Stimulated activated CD4-positive, alpha-beta T cell treated with anti-CD3 and anti-CD28 coated beads, Interleukin-1b, Interleukin-23, amount 100 ng/mL, for 1 hour (primary cell): ENCODE measurements at regions not wholly inside any gene's neighbourhood (a gene's known extent, or its start where the extent isn't known, plus 50 kb on each side); places are given as distances from the start of the nearest gene placed in this dataset.
"Not testable (repeated sequence)": the region's sequence is repeated elsewhere in the genome, so short reads cannot be mapped to it uniquely, and the experiment has no call there.

Experiments
- DNase-seq, 2 donors: peaks; one replicate each; pipeline ENCODE4 v3.0.0-alpha.2; 2020; ENCODE audit warnings: low read depth in 2 of 2

DNA sequence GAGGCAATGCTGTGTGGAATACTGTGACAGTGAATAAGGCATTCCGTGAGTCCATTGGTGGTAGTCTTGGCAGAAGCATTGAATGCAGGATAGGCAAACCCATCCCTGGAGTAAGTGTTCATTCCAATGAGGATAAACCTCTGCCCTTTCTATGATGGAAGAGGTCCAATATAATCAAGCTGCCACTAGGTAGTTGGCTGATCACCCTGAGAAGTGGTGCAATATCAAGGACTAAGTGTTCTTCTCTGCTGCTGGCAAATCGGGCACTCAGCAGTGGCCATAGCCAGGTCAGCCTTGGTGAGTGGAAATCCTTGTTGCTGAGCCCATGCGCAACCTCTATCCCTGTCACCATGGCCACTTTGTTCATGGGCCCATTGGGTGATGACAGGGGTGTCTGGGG lies 70.1 kb downstream of the FBXO4 start:
- DNase-seq = no peak

DNA sequence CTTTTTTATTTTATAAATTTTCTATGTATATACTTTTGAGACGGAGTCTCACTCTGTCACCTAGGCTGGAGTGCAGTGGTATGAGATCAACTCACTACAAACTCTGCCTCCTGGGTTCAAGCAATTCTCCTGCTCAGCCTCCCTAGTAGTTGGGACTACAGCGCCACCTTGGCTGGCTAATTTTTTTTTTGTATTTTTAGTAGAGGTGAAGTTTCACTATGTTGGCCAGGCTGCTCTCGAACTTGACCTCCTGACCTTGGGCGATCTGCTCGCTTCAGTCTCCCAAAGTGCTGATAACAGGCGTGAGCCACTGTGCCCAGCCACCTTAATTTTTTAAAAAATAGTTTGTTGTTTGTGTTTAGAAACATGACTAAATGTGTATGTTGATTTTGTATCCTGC lies 76.6 kb downstream of the FBXO4 start:
- DNase-seq = no peak

DNA sequence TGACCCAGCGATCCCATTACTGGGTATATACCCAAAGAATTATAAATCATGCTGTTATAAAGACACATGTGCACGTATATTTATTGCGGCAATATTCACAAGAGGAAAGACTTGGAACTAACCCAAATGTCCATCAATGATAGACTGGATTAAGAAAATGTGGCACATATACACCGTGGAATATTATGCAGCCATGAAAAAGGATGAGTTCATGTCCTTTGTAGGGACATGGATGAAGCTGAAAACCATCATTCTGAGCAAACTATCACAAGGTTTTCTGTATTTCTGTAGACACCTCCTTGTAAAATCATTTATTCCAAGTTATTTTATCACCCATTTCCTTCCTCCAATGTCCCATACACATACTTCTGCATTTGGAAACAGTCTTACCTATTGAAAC lies 78.8 kb downstream of the FBXO4 start:
- not testable (repeated sequence) for DNase-seq

DNA sequence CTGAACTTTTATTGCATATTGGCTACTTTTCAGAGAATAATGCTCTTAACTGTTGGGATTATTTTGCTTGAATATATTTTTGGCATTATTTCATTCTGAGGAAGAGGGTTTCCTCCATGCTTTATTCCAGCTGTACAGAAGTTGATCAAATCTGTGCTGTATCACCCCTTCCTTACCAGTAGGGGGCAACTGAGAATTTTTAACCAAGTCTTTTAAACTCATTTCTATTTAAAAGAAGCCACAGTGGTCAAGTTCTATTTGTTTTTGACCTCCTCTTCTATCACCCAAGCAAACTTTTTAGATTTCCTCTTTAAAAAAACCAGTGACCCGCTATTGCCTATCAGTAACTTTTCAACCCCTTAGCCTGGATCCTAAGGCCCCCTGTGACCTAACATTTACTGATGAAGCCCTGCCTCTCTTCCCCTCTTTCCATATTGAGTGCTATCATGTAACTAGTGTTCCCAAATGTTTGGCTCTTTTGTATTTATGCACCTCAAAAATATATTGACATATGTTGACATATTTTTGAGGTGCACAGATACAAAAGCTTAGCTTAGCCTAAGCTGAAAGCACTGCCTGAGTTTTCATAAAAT lies 80.6 kb downstream of the FBXO4 start:
- no peak for DNase-seq

DNA sequence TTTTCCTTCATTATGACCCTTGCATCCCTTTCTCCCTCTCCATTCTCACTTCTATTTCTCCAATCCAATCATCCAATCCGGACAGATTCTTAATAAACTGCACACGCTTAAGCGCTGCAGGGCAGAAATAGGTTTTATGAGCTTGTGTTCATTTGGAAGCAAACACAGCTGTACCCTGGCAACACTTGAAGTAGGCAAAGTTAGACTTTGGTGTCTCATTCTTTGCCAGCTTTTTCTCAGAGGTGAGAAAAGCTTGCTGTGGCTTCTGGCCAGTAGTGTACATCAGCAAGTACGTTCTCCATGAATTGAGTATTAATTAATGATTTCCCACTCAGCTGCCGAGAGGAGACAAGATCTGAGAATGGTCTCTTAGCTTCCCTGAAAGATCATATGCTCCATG lies 88.5 kb downstream of the FBXO4 start:
- DNase-seq = no peak

DNA sequence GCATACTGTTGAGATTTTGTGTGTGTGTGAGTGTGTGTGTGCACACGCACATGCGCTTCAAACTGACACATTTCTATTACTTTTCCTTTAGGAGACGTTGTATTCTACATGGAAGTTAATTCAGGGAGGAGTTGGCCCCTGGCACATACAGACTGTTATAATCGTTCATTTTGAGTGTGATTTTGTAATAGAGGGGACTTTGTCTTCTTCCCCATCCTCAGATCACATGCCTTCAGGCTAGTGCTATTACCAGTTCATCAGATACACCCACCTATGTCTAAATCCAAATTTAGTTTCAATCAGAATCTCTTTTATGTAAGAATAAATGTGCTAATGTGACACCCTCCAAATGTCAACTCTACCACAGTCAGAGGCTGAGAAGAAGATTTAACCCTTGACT lies 90.2 kb downstream of the FBXO4 start:
- DNase-seq = no peak

DNA sequence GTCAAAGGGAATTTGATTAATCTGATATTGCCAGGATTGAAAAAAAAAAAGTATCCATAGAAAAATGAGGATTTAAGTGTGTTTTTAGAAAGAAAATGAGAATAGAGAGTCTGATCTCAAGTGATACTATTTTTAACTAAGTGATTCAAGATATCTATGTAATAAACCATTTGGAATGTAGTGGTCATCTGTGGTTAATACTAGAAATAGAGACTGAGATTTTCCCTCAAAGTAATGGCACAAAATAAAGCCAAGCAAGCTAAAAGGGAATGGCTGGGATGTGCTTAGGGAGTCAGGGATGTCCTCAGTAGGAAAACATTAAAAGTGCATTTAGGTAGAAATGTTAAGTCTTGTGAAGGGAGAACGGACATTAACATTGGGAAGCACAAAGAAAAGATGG lies 90.6 kb downstream of the FBXO4 start:
- no peak for DNase-seq

DNA sequence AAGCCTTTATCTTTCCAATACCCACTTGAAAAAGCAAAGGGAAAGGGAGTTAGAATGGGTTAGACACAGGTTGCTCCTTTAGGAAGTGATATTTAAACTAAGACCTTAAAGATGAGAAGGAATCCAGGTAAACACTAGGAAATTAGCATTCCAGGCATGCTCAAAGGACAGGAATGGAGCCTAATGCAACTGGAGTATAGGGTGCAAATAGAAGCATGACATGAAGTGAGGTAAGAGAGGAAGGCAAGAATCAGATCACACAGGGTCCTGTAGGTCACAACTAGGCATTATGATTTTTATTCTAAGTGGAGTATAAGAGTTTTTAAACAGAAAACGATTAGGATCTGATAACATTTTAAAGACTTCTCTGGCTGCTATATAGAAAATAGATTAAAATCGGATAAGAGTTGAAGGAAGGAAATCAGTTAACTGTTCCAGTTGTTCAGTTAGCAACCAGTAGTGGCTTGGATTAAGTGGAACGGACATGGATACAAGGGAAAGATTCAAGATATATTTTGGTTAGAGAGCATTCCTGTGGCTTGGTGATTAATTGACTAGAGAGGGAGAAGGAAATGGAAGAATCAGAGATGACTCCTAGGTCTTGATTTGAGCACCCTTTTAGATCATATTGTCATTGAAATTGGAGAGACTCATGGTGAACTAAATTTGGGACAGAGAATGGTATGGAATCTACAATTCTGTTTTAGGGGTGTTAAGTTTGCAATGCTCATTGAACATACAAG lies 95.9 kb downstream of the FBXO4 start:
- DNase-seq = no peak

DNA sequence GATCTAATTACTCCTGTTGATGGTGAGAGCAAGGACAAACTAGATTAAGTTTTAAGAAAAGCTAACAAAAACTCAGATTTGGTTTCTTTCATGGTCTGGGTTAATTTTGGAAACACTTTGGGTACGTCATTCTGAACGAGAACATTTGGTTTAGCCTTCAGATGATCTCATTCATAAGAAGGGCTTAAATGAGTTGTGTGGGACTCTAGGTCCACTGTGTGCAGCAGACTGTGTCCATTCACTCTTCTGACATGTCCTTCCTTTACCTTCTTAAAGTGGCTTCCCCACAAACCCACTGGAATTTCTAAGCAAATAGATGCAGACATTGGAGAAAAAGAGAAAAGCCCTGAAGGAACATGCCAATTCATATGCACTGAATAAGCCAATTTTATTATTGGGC lies 96.8 kb downstream of the FBXO4 start:
- DNase-seq = no peak

DNA sequence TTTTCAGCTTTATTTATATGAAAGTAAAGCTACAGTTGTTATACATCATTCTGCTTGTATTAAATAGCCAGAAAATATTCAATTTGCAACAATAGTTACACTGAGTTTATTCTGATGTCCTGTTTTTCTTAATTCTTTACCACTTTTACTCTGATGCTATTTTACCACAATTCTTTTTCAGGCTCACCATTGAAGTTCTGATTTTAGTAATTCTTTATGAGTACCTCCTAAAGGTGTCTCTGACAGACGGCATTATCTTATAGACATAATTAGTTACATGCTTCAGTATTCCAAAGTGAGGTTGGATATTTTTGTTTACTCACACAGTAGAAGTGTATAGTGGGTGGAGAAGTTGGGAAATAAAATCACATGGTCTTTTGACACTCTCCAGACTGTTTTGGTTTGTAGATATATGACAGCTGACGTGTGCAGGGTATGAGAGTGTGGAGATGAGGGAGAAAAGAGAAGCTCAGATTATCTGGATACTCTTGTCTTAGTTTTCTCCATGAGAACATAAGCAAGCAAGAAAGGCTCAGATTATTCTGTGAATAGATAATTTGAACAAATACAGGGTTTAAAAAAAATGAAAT lies 97.4 kb downstream of the FBXO4 start:
- DNase-seq = no peak

DNA sequence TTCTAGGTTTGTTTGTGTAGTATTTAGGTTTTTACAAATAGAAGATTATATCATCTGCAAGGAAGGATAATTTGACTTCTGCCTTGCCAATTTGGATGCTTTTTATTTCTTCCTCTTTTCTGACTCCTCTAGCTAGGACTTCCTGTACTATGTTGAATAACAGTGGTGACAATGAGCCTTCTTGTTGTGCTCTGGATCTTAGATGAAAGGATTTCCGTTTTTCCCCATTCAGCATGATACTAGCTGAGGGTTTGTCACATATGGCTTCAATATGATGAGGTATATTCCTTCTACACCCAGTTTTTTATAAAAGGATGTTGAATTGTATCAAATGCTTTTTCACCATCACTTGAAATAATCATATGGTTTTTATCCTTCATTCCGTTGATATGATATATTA lies 101.4 kb downstream of the FBXO4 start:
- DNase-seq = no peak

DNA sequence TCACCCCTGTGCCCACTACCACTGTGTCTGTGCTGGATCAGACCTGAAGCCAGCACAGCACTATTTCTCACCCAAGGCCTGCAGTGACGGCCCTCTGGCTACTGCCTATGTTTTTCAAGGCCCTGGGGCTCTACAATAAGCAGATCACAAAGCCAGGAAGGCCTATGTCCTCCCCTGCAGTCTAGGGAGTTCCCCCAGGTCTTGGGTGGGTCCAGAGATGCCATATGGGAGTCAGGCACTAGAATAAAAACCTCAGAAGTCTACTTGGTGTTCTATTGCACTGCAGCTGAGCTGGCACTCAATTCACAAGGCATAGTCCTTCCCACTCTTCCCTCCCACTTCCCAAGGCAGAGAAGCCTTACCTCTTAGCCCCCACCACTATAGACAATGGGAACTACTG lies 107.1 kb downstream of the FBXO4 start:
- DNase-seq = no peak

DNA sequence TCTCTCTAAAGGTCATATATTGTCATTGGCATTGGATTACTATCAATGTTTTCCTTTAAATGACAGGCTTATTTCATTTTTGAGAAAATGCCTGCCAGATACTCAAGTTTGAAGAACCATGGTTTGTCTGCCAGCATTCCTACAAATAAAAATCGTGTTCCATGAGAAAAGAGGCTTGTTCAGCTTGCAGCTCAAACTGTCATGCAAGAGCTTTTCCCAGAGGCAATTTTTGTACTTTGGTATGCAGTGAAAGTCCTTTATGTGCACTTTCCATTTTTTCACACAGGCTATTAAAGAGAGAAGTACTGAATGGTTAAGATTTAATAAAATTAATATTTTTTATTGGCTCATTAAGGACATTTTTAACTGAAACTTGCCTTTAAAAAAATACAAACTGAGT lies 110.4 kb downstream of the FBXO4 start:
- DNase-seq = no peak

DNA sequence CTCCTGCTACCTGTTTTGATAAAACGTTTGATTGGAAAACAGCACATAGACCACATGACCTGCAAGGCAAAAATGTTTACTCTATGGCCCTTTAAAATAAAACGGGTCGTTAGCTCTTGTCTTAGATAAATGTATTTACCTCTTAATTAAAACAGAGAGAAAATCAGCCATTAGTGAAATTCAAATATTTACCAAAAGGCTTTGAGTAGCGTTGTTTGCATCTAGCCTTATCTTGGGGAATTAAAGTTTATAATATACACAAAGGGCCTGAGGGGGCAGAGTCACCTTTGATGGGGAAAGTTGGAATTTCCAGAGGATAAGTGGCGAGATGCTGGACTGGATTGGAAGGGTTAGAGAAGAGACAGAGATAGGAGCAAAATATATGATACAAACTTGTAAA lies 111.3 kb downstream of the FBXO4 start:
- DNase-seq = no peak

DNA sequence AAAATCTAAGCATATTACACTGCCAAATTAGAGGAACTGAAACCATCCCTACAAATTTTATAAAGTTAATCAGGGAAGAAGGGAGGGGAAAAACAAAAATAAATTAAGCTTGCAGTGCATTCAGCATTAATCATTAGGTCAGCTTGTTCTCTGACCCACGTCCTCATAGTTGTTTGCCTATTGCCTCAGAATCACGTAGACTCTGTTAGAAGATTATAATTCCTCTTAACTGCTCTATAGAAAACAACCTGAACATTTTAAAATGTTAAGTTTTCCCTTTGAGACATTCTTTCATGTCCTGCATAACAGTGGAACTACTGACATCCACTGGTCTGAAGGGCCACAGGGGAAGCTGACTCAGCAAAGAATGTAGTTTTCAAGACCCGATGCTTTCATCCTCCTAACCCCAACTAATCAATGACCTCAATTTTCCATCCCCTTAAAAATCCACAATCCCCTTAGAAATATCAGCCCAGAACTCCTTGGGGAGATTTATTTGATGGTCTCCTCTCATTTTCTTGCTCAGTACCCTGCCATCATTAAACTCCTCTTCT lies 112.4 kb downstream of the FBXO4 start:
- no peak for DNase-seq

DNA sequence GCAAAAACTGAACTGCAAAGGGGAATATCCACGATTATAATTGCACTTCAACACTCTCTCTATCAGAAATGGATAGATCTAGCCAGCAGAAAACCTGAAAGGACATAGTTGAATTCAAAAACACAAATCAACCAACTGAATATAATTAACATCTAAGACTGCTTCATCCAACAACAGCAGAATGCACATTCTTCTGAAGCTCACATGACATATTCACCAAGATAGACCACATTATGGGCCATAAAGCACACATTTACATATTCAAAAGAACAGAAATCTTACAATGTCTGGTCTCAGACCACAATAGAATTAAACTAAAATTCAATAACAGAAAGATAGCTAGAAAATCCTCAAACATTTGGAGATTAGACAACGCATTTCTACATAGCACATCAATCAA lies 118.3 kb downstream of the FBXO4 start:
- no peak for DNase-seq

DNA sequence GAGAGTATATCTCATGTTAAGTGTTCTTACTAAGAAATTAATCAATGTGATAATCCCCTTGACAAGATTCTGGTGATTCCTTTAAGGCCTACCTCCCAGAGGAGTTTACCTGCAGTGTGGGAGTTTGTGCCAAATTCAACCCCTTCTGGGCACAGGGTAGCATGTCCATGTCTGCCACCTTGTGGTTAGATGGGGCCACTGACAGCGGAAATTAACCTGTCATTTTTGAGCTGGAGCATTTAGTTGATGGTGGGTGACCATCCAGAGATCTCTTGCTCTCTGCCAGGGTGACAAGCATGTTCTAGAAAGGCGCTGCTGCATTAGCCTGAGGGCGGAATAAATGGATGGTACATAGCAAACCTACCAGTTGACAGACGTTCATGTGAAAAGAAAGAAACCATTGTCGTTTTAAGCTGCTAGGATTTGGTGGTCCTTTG lies 132.2 kb downstream of the FBXO4 start:
- peak; percentile 10 to 30 for DNase-seq

DNA sequence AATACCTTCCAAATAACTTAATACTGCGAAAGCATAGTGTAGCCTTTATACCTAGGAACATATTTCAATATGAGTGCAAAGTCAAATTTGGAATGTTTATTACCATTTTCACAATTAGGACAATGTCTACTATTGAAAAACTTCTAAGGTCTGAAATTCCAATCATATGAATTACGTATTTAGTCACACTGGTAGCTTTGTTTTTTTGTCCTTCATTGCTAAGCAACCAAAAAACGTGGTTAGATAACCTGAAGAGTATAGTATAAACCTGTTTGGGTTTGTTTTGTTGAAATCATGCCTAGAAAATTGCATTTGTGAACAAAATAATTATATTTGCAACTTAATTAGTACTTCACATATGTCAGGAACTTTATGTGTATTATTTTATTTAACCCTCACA lies 134.2 kb downstream of the FBXO4 start:
- no peak for DNase-seq

DNA sequence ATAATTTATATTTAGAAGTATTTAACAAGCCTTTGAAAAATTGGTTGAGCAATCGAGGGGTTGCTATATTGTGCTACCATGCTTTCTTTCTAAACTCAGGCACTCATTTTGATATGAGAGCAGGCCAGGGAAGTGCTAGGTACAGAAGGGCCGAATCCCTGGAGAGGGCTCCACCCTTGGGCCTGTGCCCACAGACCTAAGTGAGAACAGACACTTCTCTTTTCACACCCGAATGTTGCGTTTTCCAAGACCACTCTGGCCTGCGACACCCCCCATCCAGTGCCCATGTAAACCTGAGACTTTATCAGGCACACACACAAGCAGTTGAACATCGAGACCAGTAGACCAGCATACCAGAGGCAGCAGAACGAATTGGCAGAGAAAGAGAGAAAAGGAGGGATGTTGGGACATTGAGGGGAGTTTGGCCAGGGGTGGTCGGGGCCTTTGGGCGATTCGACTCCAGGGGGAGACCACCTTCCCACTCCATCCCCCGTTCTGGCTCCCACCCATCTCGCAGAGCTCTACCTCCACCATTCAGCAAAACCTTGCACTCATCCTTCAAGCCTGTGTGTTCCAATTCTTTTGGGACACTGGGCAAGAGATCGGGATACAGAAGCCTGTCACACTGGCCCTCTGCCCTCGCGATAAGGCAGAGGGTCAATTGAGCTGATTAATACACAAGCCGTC lies 134.8 kb downstream of the FBXO4 start:
- no peak for DNase-seq

DNA sequence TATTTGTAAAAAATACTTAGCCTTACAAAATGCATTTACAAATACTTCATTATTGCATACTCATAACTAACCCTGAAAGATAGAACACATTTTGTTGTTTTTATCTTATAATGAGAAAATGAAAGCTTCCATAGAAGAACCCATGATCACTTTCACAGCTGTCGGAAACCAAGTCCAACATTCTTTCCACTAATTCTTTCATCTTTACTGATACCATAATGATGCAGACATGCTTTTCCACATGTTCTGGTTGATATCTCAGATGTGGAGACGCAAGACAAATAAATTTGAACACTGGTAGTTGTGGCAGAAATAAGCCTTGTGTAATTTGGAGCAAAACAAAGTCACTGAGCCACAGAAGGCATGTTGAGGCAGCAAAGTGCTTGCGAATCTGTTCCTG lies 136.0 kb downstream of the FBXO4 start:
- no peak for DNase-seq

DNA sequence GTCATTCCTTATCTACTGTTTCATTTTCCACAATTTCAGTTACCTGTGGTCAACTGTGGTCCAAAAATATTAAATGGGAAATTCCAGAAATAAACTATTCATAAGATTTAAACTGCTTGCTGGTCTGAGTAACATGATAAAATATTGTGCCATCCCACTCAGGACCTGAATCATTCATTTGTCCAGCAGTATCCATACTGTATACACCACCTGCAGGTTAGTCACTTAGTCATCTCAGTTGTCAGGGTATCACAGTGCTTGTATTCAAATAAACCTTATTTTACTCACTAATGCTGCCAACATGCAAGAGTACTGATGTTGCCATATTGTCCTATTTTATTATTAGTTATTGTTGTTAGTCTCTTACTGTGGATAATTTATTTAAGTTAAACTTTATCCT lies 139.7 kb downstream of the FBXO4 start:
- DNase-seq = no peak

DNA sequence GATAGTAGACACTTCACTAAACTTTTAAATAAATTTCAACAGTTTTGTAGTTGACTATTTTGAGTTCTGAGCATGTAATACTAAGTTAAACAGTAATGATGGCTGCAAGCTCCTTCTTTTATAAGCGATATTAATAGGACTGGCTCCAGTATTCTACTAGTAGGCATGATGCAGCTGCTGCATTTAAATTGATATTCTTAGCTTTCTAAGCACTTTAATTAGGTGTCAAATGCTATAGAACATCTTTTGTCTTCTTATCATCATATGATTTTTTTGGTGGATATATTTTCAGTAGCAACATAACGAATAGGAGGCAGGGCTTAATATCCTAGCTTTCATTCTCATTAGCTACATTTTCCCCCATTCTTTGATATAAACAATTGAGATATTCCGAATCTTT lies 141.1 kb downstream of the FBXO4 start:
- no peak for DNase-seq

DNA sequence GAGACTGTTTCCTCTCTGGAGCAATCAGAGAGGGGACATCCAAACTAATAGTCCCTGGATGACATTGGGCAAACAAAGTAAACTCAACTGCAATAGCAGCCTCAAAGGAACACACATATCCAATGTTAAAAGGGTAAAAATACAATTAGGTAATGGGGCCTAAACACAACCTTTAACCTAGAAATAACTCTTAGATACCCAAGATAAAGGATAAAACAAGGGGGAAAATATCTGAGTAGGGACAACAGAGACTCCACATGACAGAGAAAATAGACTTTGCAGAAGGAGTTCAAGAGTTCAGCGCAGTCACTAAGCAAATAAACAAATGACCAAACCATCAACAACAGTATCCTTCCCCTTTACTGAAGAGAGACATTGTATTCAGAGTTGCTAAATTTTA lies 149.3 kb downstream of the FBXO4 start:
- DNase-seq = no peak
